Central memory CD4-positive, alpha-beta T cell (primary cell): ENCODE measurements at regions not wholly inside any gene's neighbourhood (a gene's known extent, or its start where the extent isn't known, plus 50 kb on each side); places are given as distances from the start of the nearest gene placed in this dataset.

Experiments
- DNase-seq: peaks from one replicate; pipeline ENCODE4 v3.0.0; 2022

GRCh38 chr2:47236503-47237215 lies 60.3 kb upstream of the CALM2 start:
- DNase-seq = no peak

- DNase-seq = no peak
These were observed 58.8 kb upstream of the CALM2 start for GRCh38 chr2:47235132-47235531.

GRCh38 chr2:47234456-47234855 lies 58.1 kb upstream of the CALM2 start:
- DNase-seq = no peak

- DNase-seq = no peak
These were observed 56.6 kb upstream of the CALM2 start for GRCh38 chr2:47232738-47233415.

- no peak for DNase-seq
These were observed 54.1 kb upstream of the CALM2 start for GRCh38 chr2:47230418-47230817.

GRCh38 chr2:47227532-47228279 lies 51.4 kb upstream of the CALM2 start:
- no peak for DNase-seq

GRCh38 chr2:47226923-47227220 lies 50.6 kb upstream of the CALM2 start:
- no peak for DNase-seq

GRCh38 chr2:47226132-47226922 lies 50.0 kb upstream of the CALM2 start:
- no peak for DNase-seq
